K562 (cell line): ENCODE measurements at regions not wholly inside any gene's neighbourhood (a gene's known extent, or its start where the extent isn't known, plus 50 kb on each side); places are given as distances from the start of the nearest gene placed in this dataset.

Source experiments
- ARID2 ChIP-seq: fragments of 450-650 bp; IDR thresholded peaks from 2 replicates; pipeline ENCODE4 v1.6.1; 2017; ENCODE audit warnings: antibody characterized with exemption, mild to moderate bottlenecking
- CBX8 ChIP-seq: fragments of 200-600 bp; sonication (generic); IDR thresholded peaks from 2 replicates; pipeline ENCODE4 v1.6.1; 2012; ENCODE audit warnings: borderline replicate concordance, mixed run types, low read depth, mild to moderate bottlenecking, moderate library complexity, mixed read lengths, low read length, control low read depth, inconsistent platforms; ENCODE audit not compliant: poor library complexity, severe bottlenecking; ENCODE audit errors: extremely low read depth
- GATAD2B ChIP-seq: fragments of 450-650 bp; IDR thresholded peaks from 2 replicates; pipeline ENCODE4 v1.6.1; 2017; ENCODE audit warnings: mild to moderate bottlenecking, borderline replicate concordance
- MCM3 ChIP-seq: fragments of 450-650 bp; IDR thresholded peaks from 2 replicates; pipeline ENCODE4 v1.6.1; 2016
- SPI1 ChIP-seq: IDR thresholded peaks from 2 replicates; pipeline ENCODE4 v1.6.1; 2011; ENCODE audit warnings: low read depth, low read length, control low read depth, borderline replicate concordance
- TAF1 ChIP-seq: IDR thresholded peaks from 2 replicates; pipeline ENCODE4 v1.6.1; 2011; ENCODE audit warnings: mild to moderate bottlenecking, low read length, moderate library complexity; ENCODE audit not compliant: insufficient read depth, control insufficient read depth, severe bottlenecking; ENCODE audit errors: extremely low read depth
- ZBTB5 ChIP-seq: fragments of 450-650 bp; IDR thresholded peaks from 2 replicates; pipeline ENCODE4 v1.6.1; 2017; ENCODE audit warnings: antibody characterized with exemption
- ZNF217 ChIP-seq: sonication (generic); formaldehyde crosslinking; IDR thresholded peaks from 2 replicates; pipeline ENCODE4 v1.8.0; 2022; ENCODE audit warnings: mild to moderate bottlenecking, missing genetic modification reagents
- TF ChIP-seq, protein P1 (sequence below): sonication (generic); formaldehyde crosslinking; IDR thresholded peaks from 2 replicates; pipeline ENCODE4 v1.8.0; 2023; ENCODE audit warnings: mild to moderate bottlenecking, missing genetic modification reagents
- TF ChIP-seq, protein P2 (sequence below): fragments of 450-650 bp; IDR thresholded peaks from 2 replicates; pipeline ENCODE4 v1.7.1; 2018; ENCODE audit warnings: mild to moderate bottlenecking, low read depth; ENCODE audit not compliant: partially characterized antibody
- TF ChIP-seq, protein P3 (sequence below): fragments of 450-650 bp; IDR thresholded peaks from 2 replicates; pipeline ENCODE4 v1.6.1; 2014; ENCODE audit warnings: low read depth, mild to moderate bottlenecking, moderate library complexity, borderline replicate concordance

- TF ChIP-seq TAF1, result peak; percentile 51
- no peak for TF ChIP-seq ARID2
- no peak for TF ChIP-seq ZNF217 (CRISPR knock-in tag)
- TF ChIP-seq, protein P1, sequence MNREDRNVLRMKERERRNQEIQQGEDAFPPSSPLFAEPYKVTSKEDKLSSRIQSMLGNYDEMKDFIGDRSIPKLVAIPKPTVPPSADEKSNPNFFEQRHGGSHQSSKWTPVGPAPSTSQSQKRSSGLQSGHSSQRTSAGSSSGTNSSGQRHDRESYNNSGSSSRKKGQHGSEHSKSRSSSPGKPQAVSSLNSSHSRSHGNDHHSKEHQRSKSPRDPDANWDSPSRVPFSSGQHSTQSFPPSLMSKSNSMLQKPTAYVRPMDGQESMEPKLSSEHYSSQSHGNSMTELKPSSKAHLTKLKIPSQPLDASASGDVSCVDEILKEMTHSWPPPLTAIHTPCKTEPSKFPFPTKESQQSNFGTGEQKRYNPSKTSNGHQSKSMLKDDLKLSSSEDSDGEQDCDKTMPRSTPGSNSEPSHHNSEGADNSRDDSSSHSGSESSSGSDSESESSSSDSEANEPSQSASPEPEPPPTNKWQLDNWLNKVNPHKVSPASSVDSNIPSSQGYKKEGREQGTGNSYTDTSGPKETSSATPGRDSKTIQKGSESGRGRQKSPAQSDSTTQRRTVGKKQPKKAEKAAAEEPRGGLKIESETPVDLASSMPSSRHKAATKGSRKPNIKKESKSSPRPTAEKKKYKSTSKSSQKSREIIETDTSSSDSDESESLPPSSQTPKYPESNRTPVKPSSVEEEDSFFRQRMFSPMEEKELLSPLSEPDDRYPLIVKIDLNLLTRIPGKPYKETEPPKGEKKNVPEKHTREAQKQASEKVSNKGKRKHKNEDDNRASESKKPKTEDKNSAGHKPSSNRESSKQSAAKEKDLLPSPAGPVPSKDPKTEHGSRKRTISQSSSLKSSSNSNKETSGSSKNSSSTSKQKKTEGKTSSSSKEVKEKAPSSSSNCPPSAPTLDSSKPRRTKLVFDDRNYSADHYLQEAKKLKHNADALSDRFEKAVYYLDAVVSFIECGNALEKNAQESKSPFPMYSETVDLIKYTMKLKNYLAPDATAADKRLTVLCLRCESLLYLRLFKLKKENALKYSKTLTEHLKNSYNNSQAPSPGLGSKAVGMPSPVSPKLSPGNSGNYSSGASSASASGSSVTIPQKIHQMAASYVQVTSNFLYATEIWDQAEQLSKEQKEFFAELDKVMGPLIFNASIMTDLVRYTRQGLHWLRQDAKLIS, result peak; percentile 18; the same call in 1 of the 2 replicates
- TF ChIP-seq, protein P2, sequence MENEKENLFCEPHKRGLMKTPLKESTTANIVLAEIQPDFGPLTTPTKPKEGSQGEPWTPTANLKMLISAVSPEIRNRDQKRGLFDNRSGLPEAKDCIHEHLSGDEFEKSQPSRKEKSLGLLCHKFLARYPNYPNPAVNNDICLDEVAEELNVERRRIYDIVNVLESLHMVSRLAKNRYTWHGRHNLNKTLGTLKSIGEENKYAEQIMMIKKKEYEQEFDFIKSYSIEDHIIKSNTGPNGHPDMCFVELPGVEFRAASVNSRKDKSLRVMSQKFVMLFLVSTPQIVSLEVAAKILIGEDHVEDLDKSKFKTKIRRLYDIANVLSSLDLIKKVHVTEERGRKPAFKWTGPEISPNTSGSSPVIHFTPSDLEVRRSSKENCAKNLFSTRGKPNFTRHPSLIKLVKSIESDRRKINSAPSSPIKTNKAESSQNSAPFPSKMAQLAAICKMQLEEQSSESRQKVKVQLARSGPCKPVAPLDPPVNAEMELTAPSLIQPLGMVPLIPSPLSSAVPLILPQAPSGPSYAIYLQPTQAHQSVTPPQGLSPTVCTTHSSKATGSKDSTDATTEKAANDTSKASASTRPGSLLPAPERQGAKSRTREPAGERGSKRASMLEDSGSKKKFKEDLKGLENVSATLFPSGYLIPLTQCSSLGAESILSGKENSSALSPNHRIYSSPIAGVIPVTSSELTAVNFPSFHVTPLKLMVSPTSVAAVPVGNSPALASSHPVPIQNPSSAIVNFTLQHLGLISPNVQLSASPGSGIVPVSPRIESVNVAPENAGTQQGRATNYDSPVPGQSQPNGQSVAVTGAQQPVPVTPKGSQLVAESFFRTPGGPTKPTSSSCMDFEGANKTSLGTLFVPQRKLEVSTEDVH, result peak; percentile 92
- TF ChIP-seq MCM3, result no peak
- no peak for TF ChIP-seq CBX8
- TF ChIP-seq, protein P3, sequence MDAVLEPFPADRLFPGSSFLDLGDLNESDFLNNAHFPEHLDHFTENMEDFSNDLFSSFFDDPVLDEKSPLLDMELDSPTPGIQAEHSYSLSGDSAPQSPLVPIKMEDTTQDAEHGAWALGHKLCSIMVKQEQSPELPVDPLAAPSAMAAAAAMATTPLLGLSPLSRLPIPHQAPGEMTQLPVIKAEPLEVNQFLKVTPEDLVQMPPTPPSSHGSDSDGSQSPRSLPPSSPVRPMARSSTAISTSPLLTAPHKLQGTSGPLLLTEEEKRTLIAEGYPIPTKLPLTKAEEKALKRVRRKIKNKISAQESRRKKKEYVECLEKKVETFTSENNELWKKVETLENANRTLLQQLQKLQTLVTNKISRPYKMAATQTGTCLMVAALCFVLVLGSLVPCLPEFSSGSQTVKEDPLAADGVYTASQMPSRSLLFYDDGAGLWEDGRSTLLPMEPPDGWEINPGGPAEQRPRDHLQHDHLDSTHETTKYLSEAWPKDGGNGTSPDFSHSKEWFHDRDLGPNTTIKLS, result peak; percentile 47; the same call in 1 of the 2 replicates
- TF ChIP-seq ZBTB5, result peak; percentile 73
- peak; percentile 55 for TF ChIP-seq GATAD2B
- no peak for TF ChIP-seq SPI1
Observed at GRCh38 chr6:27545271-27546046, 72.6 kb upstream of the ZNF184 start (continued).
